Brain microvascular endothelial cell (primary cell): ENCODE measurements at regions not wholly inside any gene's neighbourhood (a gene's known extent, or its start where the extent isn't known, plus 50 kb on each side); places are given as distances from the start of the nearest gene placed in this dataset.
"Not testable (repeated sequence)": the region's sequence is repeated elsewhere in the genome, so short reads cannot be mapped to it uniquely, and the experiment has no call there.

Experiments used
- DNase-seq: peaks from one replicate; pipeline ENCODE4 v3.0.0-alpha.2; 2020
- H3K27ac ChIP-seq: fragments of 250-450 bp; sonication (Bioruptor Pico); 2 replicates; pipeline ENCODE4 v1.5.1; 2020; ENCODE audit warnings: mild to moderate bottlenecking, moderate library complexity
- H3K27me3 ChIP-seq: fragments of 250-450 bp; sonication (Bioruptor Pico); replicated peaks from 2 replicates; pipeline ENCODE4 v1.5.1; 2020; ENCODE audit warnings: mild to moderate bottlenecking
- H3K36me3 ChIP-seq: fragments of 250-450 bp; sonication (Bioruptor Pico); replicated peaks from 2 replicates; pipeline ENCODE4 v1.5.1; 2020; ENCODE audit warnings: mild to moderate bottlenecking
- H3K4me3 ChIP-seq: 2 replicates; pipeline ENCODE4 v1.5.1; 2011; ENCODE audit warnings: low read depth, mild to moderate bottlenecking, control low read depth, low read length, moderate library complexity
- CTCF ChIP-seq: IDR thresholded peaks from 2 replicates; pipeline ENCODE4 v1.5.1; 2011; ENCODE audit warnings: low read depth, mild to moderate bottlenecking, moderate library complexity, low read length, control low read depth, inconsistent platforms; ENCODE audit errors: missing control alignments
- in situ Hi-C: cut with HindIII; loops from 2 replicates; pipeline ENCODE4 v1.10.0; 2017; ENCODE audit warnings: low sequenced_read_pairs, low pct_ligation_motif_present

DNA sequence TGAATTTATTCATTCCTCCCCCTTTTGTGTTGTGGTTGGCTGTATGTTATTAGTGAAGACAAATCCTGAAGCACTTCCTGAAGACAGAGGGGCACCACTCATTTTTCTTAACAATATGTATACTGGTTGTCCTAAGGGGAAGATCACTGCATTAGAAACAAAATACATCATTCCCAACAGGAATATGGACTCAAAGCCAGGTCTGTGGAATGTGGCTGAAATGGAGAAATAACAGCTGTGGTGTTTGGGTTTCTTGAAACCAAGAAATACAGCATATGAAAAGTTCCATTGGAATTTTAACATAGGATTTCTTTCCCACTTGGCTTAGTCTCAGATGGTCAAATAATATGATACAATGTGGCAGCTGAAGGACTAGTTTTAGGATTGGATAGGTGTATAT is 267.6 kb downstream of the KCNE4 start:
- in situ Hi-C loops, result no loop called here
- Histone ChIP-seq H3K36me3 (no peaks in the 10 kb centered on the region), H3K4me3 (no peak overlapping the region), H3K27ac (no peak overlapping the region), H3K27me3 (no peaks in the 10 kb centered on the region)
- TF ChIP-seq CTCF, result no peak
- DNase-seq, result no peak

DNA sequence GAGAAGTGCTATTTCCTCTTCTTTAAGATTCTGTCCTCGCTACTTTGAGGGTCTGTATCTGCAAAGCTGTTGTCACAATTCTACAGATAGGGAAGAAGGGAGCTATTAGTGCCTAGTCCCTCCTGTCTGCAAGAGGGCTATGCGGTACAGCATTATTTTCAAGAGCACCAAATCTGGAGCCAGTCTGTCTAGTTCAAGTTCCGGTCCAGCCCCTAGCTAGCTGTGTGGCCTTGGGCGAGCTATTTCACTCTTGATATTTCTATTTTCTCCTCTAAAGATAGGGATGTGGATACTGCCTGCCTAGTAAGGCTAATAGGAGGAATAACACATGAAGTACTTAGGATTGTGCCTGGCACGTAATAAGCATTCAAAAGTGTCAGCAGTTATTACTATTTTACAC is 272.4 kb downstream of the KCNE4 start:
- no peak overlapping the region for H3K4me3 ChIP-seq
- no peak overlapping the region for H3K27ac ChIP-seq
- in situ Hi-C loops, result no loop called here
- H3K36me3 ChIP-seq, result no peaks in the 10 kb centered on the region
- DNase-seq, result no peak
- no peaks in the 10 kb centered on the region for H3K27me3 ChIP-seq
- no peak for TF ChIP-seq CTCF

- TF ChIP-seq CTCF, result no peak
- Histone ChIP-seq H3K27ac (no peak overlapping the region), H3K4me3 (no peak overlapping the region), H3K36me3 (no peaks in the 10 kb centered on the region), H3K27me3 (no peaks in the 10 kb centered on the region)
- DNase-seq, result no peak
- in situ Hi-C loops, result no loop called here
Measured at GRCh38 chr2:223328578-223328977, 273.6 kb downstream of the SCG2 start.

- H3K27me3 ChIP-seq, H3K27ac ChIP-seq, H3K36me3 ChIP-seq, in situ Hi-C loops, DNase-seq, H3K4me3 ChIP-seq: not testable (repeated sequence)
Measured at GRCh38 chr2:223330747-223331146, 271.4 kb downstream of the SCG2 start.

DNA sequence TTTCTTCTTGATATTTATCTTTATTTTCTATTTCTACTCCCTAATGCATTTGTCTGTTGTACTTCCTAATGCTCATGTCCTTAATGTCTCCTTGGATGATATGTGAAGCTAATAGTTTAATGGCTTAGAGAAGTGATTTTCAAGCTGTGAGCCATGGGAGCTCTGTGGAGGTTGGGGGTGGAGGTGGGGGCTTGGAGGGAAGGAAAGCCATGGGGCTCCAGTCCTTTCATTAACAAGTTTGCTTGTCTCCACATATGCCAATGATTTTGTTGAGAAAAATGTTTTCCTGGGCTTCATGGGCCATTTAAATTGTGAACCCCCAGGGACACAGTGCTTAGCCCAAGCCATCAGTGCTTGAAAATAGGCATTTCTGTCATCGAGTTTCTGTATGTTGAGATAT is 264.1 kb downstream of the SCG2 start:
- no peaks in the 10 kb centered on the region for H3K36me3 ChIP-seq
- no peak for DNase-seq
- in situ Hi-C loops, result no loop called here
- H3K27me3 ChIP-seq, result no peaks in the 10 kb centered on the region
- H3K4me3 ChIP-seq, result no peak overlapping the region
- no peak overlapping the region for H3K27ac ChIP-seq
- TF ChIP-seq CTCF, result no peak

GRCh38 chr2:223357076-223357475 is 245.1 kb downstream of the SCG2 start:
- no peak overlapping the region for H3K27ac ChIP-seq
- H3K4me3 ChIP-seq, result no peak overlapping the region
- no peak for TF ChIP-seq CTCF
- in situ Hi-C loops, result no loop called here
- no peak for DNase-seq
- no peaks in the 10 kb centered on the region for H3K36me3 ChIP-seq
- no peaks in the 10 kb centered on the region for H3K27me3 ChIP-seq
